Neural cell (in vitro differentiated cells): ENCODE measurements at regions not wholly inside any gene's neighbourhood (a gene's known extent, or its start where the extent isn't known, plus 50 kb on each side); places are given as distances from the start of the nearest gene placed in this dataset.

Experiments used
- H2AFZ ChIP-seq: fragments of 200-600, 300-800 bp; sonication (generic), shearing (Covaris generic); 2 replicates; pipeline ENCODE4 v1.6.0; 2014; ENCODE audit warnings: low read depth, mild to moderate bottlenecking, antibody characterized with exemption, low read length, moderate library complexity
- H3F3A ChIP-seq: fragments of 200-600 bp; shearing (Covaris generic); 2 replicates; pipeline ENCODE4 v1.6.1; 2016; ENCODE audit warnings: mild to moderate bottlenecking, moderate library complexity, mixed read lengths, antibody characterized with exemption, low read length; ENCODE audit not compliant: insufficient read depth, poor library complexity, severe bottlenecking
- H3K27ac ChIP-seq: fragments of 200-600, 300-800 bp; sonication (generic), shearing (Covaris generic); 2 replicates; pipeline ENCODE4 v1.5.1; 2014; ENCODE audit warnings: mild to moderate bottlenecking, low read length, moderate library complexity
- H3K27me3 ChIP-seq: fragments of 300-800, 200-600 bp; sonication (generic), shearing (Covaris generic); 2 replicates; pipeline ENCODE4 v1.6.0; 2014; ENCODE audit warnings: mild to moderate bottlenecking, low read depth, low read length, moderate library complexity; ENCODE audit not compliant: insufficient read depth
- H3K36me3 ChIP-seq: fragments of 300-800, 200-600 bp; sonication (generic), shearing (Covaris generic); 2 replicates; pipeline ENCODE4 v1.5.1; 2014; ENCODE audit warnings: mild to moderate bottlenecking, antibody characterized with exemption, low read length, moderate library complexity; ENCODE audit not compliant: insufficient read depth
- H3K4me2 ChIP-seq: fragments of 300-800, 200-600 bp; sonication (generic), shearing (Covaris generic); 2 replicates; pipeline ENCODE4 v1.6.0; 2014; ENCODE audit warnings: mild to moderate bottlenecking, low read length
- H3K4me3 ChIP-seq: fragments of 300-800, 200-600 bp; sonication (generic), shearing (Covaris generic); 2 replicates; pipeline ENCODE4 v1.5.1; 2014; ENCODE audit warnings: mild to moderate bottlenecking, low read length, moderate library complexity
- H3K79me2 ChIP-seq: fragments of 200-600 bp; shearing (Covaris generic); replicated peaks from 2 replicates; pipeline ENCODE4 v1.6.0; 2014; ENCODE audit warnings: mild to moderate bottlenecking, low read length, moderate library complexity; ENCODE audit not compliant: insufficient read depth
- H3K9ac ChIP-seq: fragments of 300-800, 200-600 bp; sonication (generic), shearing (Covaris generic); 2 replicates; pipeline ENCODE4 v1.6.1; 2016; ENCODE audit warnings: mild to moderate bottlenecking, low read length, mixed read lengths
- H3K9me2 ChIP-seq: fragments of 200-600 bp; shearing (Covaris generic); 2 replicates; pipeline ENCODE4 v1.6.1; 2016; ENCODE audit warnings: mild to moderate bottlenecking, low read length, mixed read lengths; ENCODE audit not compliant: insufficient read depth
- H3K9me3 ChIP-seq: fragments of 200-600, 300-800 bp; sonication (generic), shearing (Covaris generic); 2 replicates; pipeline ENCODE4 v1.6.1; 2016; ENCODE audit warnings: mild to moderate bottlenecking, mixed run types, low read length, moderate library complexity, mixed read lengths
- H4K20me1 ChIP-seq: fragments of 200-600 bp; shearing (Covaris generic); 2 replicates; pipeline ENCODE4 v1.6.1; 2016; ENCODE audit warnings: mild to moderate bottlenecking, mixed run types; ENCODE audit not compliant: insufficient read depth
- CTCF ChIP-seq: fragments of 450-650 bp; IDR thresholded peaks from 2 replicates; pipeline ENCODE4 v1.5.1; 2014; ENCODE audit warnings: antibody characterized with exemption, mild to moderate bottlenecking, moderate library complexity; ENCODE audit not compliant: poor library complexity, severe bottlenecking
- EP300 ChIP-seq: fragments of 450-650 bp; conservative IDR thresholded peaks from 2 replicates; pipeline ENCODE4 v1.6.1; 2014; ENCODE audit warnings: antibody characterized with exemption, mild to moderate bottlenecking, moderate library complexity; ENCODE audit not compliant: poor library complexity, severe bottlenecking
- EZH2 ChIP-seq: fragments of 200-600, 300-800 bp; shearing (Covaris generic), sonication (generic); IDR thresholded peaks from 2 replicates; pipeline ENCODE4 v1.6.1; 2014; ENCODE audit warnings: antibody characterized with exemption, low read length, borderline replicate concordance, mild to moderate bottlenecking; ENCODE audit not compliant: insufficient read depth, poor library complexity, severe bottlenecking
- MXI1 ChIP-seq: fragments of 450-650 bp; conservative IDR thresholded peaks from 2 replicates; pipeline ENCODE4 v1.6.1; 2014; ENCODE audit warnings: antibody characterized with exemption, mild to moderate bottlenecking; ENCODE audit not compliant: poor library complexity, severe bottlenecking
- POLR2AphosphoS5 ChIP-seq: IDR thresholded peaks from 2 replicates; pipeline ENCODE4 v1.6.1; 2012
- RAD21 ChIP-seq: fragments of 450-650 bp; conservative IDR thresholded peaks from 2 replicates; pipeline ENCODE4 v1.6.1; 2014; ENCODE audit warnings: antibody characterized with exemption, mild to moderate bottlenecking, moderate library complexity
- REST ChIP-seq: IDR thresholded peaks from 2 replicates; pipeline ENCODE4 v1.6.1; 2012; ENCODE audit warnings: borderline replicate concordance
- SMC3 ChIP-seq: fragments of 450-650 bp; conservative IDR thresholded peaks from 2 replicates; pipeline ENCODE4 v1.6.1; 2014; ENCODE audit warnings: antibody characterized with exemption, mild to moderate bottlenecking, moderate library complexity; ENCODE audit not compliant: poor library complexity

DNA sequence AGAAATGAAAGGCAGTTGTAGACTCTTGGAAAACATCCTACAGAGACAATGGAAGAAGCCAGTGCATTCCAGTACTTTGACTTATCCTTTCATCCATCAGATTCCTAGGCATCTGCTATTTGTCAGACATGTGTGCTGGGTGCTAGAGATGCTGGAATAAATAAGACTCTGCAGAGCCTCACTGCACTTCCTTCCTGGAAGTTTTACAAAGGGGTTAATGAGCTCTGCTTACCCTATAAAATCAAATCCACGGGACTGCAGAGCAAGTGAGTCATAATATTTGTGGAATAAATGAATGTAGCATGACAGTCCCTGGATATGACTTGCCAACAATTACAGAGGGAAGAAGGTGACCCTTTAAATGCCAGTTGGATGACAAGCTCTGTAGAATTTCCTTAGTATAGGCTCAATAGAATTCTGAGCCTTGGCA lies 52.7 kb upstream of the NPAS2 start:
- no peaks in the 10 kb centered on the region for H3F3A ChIP-seq
- H3K4me3 ChIP-seq, result no peak overlapping the region
- H3K9me2 ChIP-seq, result no peaks in the 10 kb centered on the region
- H3K9me3 ChIP-seq, result no peaks in the 10 kb centered on the region
- TF ChIP-seq SMC3, result no peak
- no peak for TF ChIP-seq EP300
- TF ChIP-seq RAD21, result no peak
- no peak for TF ChIP-seq EZH2
- no peak for TF ChIP-seq POLR2AphosphoS5
- TF ChIP-seq REST, result no peak
- TF ChIP-seq MXI1, result no peak
- no peak for TF ChIP-seq CTCF
- no peaks in the 10 kb centered on the region for H3K36me3 ChIP-seq
- H3K27ac ChIP-seq, result no peak overlapping the region
- H3K4me2 ChIP-seq, result no peak overlapping the region
- H3K79me2 ChIP-seq, result no peaks in the 10 kb centered on the region
- H4K20me1 ChIP-seq, result no peaks in the 10 kb centered on the region
- H3K27me3 ChIP-seq, result no peaks in the 10 kb centered on the region
- H3K9ac ChIP-seq, result no peak overlapping the region
- H2AFZ ChIP-seq, result no peak overlapping the region

- no peak overlapping the region for H3K9ac ChIP-seq
- H3K9me3 ChIP-seq, result no peaks in the 10 kb centered on the region
- no peak overlapping the region for H2AFZ ChIP-seq
Measured at GRCh38 chr2:100767810-100768806, 51.8 kb upstream of the NPAS2 start.

More at GRCh38 chr2:100767810-100768806, 51.8 kb upstream of the NPAS2 start:
- H3K27ac ChIP-seq, result no peak overlapping the region
- no peaks in the 10 kb centered on the region for H3K27me3 ChIP-seq
- H3K36me3 ChIP-seq, result no peaks in the 10 kb centered on the region
- H3K79me2 ChIP-seq, result no peaks in the 10 kb centered on the region
- H3K4me2 ChIP-seq, result no peak overlapping the region
- no peaks in the 10 kb centered on the region for H4K20me1 ChIP-seq
- no peaks in the 10 kb centered on the region for H3F3A ChIP-seq
- no peaks in the 10 kb centered on the region for H3K9me2 ChIP-seq
- no peak overlapping the region for H3K4me3 ChIP-seq
- TF ChIP-seq EP300 (no peak), EZH2 (no peak)
